Right ventricle myocardium inferior (tissue), 1 donor: ENCODE measurements at regions not wholly inside any gene's neighbourhood (a gene's known extent, or its start where the extent isn't known, plus 50 kb on each side); places are given as distances from the start of the nearest gene placed in this dataset.
"Not testable (repeated sequence)": the region's sequence is repeated elsewhere in the genome, so short reads cannot be mapped to it uniquely, and the experiment has no call there.

ENCODE experiments used
- ATAC-seq: fragments of 200-7000 bp; cut with Tn5 transposase; one replicate; pipeline ENCODE4 v1.9.1; 2020; ENCODE audit warnings: mild to moderate bottlenecking, moderate library complexity
- DNase-seq: peaks from one replicate; pipeline ENCODE4 v3.0.0; 2021; ENCODE audit errors: missing footprints
- intact Hi-C: fragments of 100-400 bp; cut with DNase I; formaldehyde crosslinking; loops from one replicate; pipeline ENCODE4 v1.11.0; 2022
- donor health status: DM: no; HTN: yes; CAD: no; lungs with severe emphysema.

DNA sequence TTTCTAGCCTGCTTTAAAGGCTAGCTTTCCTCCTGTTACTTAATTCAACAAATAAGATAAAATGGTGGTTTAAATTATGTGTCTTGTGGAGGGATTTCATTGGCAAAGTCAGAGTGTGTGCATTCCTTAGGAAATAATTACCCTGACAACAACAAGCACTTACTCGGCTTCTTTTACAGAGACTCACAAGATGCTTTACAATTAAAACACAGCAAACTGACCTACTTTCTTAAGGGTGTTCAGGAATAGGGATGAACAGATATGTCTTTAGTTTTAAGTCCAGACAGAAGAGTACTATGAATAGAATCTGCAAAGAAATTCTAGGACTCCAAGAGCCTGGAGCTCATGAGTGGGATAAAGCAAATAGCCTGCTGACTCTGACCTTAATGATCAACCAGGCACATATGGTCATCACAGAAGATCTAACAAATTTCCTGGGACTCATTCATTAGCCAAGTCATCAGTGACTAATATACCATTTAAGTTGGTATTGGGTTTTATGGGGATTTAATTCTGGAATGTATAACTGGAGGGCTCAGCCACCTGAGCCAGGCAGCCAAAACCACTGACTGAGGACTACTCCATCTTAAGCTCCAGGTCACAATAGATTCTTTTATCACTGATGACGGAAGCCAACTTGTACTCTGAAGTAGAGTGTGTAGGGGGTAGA is 161.8 kb upstream of the RIMS1 start:
- intact Hi-C loops, result no loop called here
- DNase-seq (no peak), ATAC-seq (no peak)

DNA sequence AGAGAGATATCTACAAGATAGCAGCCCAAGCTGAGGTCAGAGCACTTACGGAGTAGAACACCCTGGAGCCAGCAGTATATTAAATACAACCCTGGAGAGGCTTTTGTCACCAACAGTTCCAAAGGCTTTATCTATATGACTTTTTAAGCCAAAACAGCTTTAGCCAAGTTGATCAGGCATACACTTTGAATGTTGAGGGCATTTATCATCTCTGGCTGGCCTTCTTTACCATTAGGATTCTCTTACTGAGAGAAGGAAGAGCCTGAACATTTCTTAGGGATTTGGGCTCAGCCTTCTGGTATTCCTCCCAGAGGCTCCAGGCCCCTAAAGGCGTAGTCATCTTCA is 161.3 kb upstream of the RIMS1 start:
- intact Hi-C loops, result no loop called here
- DNase-seq, result no peak
- ATAC-seq, result no peak

DNA sequence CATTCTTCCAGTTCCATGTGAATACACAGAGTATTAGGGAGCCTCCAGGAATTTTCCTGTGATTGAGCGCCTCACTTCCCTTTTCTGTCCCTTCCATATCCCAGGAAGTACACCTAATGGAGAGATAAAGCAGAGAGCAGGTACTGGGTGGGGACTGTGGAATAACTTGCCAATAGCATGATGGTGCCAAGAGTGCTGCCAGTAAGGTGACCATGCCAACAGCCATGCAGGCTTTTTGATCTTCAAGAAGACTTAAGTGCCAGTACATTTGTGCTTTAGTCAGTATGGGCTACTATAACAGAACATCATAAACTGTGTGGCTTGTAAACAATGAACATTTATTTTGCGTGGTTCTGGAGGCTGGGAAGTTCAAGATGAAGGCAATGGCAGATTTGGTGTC is 160.2 kb upstream of the RIMS1 start:
- intact Hi-C loops, result no loop called here
- no peak for ATAC-seq
- no peak for DNase-seq

DNA sequence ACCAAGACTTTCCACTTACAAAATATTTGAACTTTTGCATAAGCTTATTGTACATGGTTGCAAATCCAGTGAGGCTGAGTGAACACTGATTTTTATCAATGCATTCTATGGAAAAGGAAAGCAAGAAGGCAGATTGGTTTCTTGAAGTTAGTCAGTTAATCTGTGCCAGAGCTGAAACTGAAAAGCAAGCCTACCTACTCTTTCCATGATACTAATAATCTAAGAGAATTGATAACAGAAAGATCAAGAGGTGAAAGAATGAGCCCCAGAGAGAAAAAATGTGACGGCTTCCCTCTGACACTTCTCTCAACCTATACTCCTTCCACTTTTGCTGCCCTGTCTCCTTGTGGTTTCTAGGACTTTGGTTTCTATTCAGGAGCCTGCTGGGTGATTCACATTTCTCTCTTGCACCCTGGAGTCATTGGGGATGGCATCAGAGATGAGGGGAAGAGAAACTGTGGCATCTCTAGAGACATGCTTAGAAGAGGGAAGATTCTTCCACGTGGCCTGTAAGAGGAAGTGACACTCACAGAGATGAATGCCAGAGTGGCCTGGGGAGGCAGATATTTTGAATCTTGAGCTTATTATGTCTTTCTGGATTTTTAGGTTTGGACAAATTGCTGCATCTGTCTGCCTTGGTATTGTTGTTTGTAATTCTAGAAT is 158.6 kb upstream of the RIMS1 start:
- intact Hi-C loops, result no loop called here
- DNase-seq, result no peak
- ATAC-seq, result no peak

DNA sequence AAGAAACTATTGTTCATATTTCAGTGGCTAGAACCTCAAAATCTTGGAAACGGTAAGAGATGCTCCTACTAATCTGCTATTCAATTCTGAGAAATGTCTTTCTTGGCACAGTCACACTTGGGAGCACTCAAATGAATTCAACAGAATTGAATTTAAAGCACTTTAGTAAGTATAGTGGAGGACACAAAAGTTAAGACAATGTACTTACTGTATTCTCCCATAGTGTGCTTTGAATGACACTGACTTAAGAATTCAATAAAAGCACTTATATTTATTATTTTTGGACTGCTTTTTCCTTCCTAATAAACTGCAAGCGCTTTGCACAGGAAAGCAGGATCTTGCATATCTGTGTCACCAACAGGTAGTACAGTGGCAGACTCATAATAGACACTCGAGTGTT is 156.1 kb upstream of the RIMS1 start:
- DNase-seq, result no peak
- intact Hi-C loops, result no loop called here
- no peak for ATAC-seq

DNA sequence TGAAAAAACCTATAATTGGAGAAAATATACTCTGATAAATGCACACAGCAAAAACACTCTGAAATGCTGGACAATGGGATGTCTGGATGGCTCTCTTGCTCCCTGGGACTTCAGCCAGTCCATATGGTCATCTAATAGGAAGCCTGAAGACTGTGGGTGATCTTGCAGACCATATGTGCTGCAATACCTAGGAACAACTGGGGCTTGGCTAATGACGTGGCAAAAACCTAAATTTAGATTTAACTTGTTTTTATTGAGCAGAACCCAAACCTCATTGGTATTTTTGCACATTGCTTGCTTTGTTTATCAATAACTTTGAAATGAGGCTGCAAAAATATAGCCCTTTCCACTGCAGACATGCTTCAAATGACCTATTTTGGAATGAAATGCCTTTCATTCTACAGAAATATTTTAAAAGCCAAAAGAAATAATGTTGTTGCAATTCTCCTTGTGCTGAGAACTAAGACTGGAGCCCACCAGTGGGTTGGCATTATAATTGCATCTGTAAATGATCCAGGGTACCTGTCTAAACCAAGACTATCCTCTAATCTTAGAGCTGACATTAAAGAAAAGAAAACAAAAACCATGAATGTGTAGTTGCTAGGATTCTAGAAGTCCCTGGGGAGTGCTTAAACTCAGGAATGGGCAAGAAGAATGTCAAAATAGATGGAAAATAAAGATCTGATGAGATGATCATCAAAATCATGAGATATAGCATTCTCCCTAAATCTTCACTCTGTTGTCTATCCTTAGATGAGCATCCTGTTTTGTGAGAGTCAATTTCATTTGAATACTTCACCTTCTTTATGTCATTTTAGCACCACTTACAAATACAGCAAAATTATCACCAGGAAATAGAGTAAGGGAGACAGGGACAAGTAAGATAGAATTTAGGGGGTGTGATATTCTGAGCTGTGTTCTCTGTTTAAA is 152.1 kb upstream of the RIMS1 start:
- no peak for DNase-seq
- intact Hi-C loops, result no loop called here
- no peak for ATAC-seq

DNA sequence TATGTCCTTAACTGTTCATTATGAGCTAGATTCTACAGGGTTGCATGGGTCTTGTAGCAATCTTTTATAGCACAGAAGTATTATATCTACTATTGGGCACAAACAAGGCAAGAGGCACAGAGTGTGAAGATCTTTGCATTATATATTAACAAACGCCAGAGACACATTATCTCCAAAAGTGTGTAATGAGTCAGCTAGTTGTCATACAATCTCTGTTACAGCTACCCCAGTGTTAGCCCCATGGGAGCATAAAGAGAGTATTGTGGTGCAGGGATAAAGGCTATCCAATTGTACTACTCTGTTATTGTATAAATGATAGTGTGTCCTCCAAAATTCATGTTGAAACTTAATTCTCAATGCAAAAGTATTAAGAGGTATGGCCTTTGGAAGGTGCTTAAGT is 148.4 kb upstream of the RIMS1 start:
- ATAC-seq (no peak), DNase-seq (no peak)
- intact Hi-C loops, result no loop called here

DNA sequence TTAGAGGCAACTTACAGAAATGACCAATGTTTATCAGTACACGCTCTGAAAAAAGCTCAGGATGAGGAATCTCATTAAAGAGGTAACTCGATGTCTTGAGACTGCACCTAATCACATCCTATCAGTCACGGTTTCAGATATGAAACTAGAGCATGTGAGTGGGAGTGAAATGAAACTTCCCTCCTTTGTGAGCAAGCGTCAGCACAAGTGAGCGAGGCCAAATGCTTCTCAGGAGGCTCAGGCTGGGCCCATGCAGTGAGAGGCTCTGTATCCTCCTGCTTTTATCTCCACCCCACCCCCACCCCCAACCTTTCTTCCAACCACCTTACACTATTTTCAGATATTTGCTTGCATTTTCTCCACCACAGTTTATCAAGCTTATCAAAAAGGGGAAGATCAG is 140.8 kb upstream of the RIMS1 start:
- intact Hi-C loops, result no loop called here
- DNase-seq, result no peak
- ATAC-seq, result no peak

DNA sequence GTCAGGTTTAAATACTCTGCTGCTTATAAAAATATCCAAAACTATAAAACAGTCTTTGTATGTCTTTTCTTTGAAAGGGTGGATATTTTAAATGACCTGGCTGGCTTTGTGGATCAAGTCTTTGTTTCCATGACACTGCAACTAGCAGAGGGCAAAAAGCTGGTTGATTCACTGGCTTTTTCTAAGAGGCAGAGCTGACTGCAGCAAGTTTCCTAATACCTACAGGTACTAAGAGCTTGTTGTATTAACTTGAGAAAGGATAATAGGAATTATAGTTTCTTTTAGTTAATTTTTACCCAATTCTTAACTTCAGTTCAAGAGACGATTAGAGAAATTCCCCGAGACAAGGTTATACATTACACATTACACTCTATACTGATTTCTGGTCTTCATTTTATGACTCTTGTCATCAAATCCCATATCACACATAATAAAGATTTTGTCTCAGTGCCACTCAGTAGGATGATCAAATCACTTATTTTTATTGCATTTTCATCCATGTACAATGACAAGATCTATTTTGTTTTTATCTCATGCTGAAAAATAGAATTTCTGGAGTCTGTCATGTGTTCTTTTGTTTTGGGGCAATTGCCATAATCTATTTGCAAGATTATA is 120.1 kb upstream of the RIMS1 start:
- no peak for ATAC-seq
- intact Hi-C loops, result no loop called here
- DNase-seq, result no peak

DNA sequence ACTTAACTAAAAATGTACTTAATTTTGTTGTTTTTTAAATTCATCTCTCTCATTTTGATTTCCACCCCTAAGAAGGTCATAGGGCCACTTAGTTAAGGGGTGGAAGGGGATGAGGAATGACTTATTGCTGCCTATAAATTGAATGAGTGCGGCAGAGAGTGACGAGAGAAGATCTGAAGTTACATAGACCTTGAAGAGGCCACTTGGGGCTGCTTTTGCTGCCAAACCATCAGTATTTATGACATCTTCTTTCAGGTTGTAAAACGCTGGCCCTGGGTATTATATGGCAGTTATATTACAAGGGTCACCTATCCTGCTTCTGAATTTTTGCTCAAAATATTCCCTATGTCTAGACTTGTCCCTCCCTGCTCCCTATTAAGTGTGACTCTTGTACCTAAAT is 119.6 kb upstream of the RIMS1 start:
- no peak for DNase-seq
- intact Hi-C loops, result no loop called here
- no peak for ATAC-seq

DNA sequence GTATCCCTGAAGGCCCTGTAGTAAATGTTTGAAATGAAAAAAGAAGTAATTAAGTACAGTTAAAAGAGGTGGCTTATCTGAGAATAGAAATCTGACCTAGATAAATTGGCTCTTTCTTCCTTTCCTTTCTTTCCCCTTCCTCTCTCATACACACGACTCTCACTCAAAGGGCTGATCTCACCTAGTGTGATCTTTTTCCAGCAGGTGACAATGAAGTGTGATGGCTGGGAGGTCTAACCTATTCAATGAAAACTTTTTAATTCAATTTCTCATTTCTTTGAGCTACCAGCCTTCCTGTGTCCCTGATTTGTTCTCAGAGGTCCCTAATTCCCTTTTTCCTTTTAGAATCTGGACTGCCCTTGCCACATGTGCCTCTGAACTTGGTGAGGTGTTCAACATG is 118.0 kb upstream of the RIMS1 start:
- DNase-seq (no peak), ATAC-seq (no peak)
- intact Hi-C loops, result no loop called here

DNA sequence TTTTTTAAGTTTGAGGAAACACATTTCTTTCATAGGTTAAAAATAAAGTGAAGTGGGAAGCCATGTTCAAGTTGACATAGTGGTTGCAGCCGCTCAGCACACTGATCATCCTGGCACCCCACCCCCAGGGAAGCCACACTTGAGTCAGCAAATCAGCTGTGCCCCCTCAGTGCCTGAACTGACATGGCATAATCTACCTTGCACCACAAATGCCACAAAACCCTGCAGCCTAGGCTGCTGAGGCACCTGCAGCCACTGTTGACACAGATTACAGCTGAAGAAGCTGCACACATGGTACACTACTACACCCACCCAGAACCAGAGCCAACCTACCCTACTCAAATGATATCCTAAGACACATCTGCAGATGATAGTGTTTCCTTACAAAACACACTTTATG is 77.5 kb upstream of the RIMS1 start:
- intact Hi-C loops, result no loop called here
- no peak for DNase-seq
- no peak for ATAC-seq

DNA sequence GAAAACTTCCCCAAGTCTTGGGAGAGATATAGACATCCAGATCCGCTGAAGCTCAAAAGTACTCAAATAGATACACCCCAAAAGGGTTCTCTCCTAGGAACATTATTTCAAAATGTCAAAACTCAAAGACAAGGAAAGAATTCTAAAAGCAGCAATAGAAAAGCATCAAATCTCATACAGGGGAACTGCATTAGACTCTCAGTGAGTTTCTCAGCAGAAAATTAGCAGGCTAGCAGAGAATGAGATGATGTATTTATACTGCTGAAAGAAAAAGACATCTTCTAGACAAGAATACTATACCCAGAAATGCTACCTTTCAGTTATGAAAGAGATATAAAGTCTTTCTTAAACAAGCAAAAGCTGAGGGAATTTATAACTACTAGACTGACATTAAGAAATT is 75.5 kb upstream of the RIMS1 start:
- ATAC-seq, result no peak
- DNase-seq, result no peak
- intact Hi-C loops, result no loop called here

DNA sequence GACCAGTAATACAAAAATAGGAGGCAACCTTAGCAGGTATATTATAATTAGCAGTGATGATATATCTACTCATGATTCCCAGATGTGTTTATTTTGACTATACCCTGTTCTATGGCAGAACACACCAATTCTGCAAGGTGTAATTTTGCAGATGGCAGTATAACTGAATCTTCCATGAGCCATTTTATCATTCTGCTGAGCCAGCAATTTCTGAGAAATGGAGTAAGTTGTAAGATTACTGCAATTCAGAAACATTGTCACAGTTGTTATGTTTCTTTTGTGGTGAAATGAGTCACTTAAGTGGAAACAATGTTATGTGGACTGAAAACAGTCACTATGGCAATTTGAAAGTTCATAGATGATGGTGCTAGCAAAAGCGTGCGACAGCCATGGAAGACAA is 63.7 kb upstream of the RIMS1 start:
- ATAC-seq (no peak), DNase-seq (no peak)
- intact Hi-C loops, result no loop called here

DNA sequence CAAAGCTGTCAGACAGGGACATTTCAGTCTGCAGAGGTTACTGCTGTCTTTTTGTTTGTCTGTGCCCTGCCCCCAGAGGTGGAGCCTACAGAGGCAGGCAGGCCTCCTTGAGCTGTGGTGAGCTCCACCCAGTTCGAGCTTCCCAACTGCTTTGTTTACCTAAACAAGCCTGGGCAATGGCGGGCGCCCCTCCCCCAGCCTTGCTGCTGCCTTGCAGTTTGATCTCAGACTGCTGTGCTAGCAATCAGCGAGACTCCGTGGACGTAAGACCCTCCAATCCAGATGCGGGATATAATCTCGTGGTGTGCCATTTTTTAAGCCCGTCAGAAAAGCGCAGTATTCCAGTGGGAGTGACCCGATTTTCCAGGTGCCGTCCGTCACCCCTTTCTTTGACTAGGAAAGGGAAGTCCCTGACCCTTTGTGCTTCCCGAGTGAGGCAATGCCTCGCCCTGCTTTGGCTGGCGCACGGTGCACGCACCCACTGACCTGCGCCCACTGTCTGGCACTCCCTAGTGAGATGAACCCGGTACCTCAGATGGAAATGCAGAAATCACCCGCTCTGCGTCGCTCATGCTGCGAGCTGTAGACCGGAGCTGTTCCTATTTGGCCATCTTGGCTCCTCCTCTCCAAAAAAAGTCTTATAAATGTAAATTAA is 54.1 kb upstream of the RIMS1 start:
- ATAC-seq, DNase-seq, intact Hi-C loops: not testable (repeated sequence)
